ENCODE measurements at regions not wholly inside any gene's neighbourhood (a gene's known extent, or its start where the extent isn't known, plus 50 kb on each side); places are given as distances from the start of the nearest gene placed in this dataset.

GRCh38 chr1:50358962-50359361, 64.3 kb downstream of the DMRTA2 start:
- DNase-seq = no peak

GRCh38 chr1:50357186-50357585, 66.1 kb downstream of the DMRTA2 start:
- no peak for DNase-seq

GRCh38 chr1:50354813-50355212, 68.4 kb downstream of the DMRTA2 start:
- no peak for DNase-seq

- no peak for DNase-seq
These were observed 70.8 kb downstream of the DMRTA2 start for GRCh38 chr1:50352428-50352827.

- no peak for DNase-seq
These were observed 72.4 kb downstream of the DMRTA2 start for GRCh38 chr1:50350868-50351267.

GRCh38 chr1:50350421-50350820, 72.8 kb downstream of the DMRTA2 start:
- no peak for DNase-seq

- DNase-seq = no peak
These were observed 74.0 kb downstream of the DMRTA2 start for GRCh38 chr1:50349242-50349565.

GRCh38 chr1:50348449-50349241, 74.6 kb downstream of the DMRTA2 start:
- peak; percentile 32 for DNase-seq

- DNase-seq = no peak
These were observed 75.3 kb downstream of the DMRTA2 start for GRCh38 chr1:50347933-50348332.

- DNase-seq = no peak
These were observed 76.6 kb downstream of the DMRTA2 start for GRCh38 chr1:50346621-50347020.

GRCh38 chr1:50343323-50343722, 79.9 kb downstream of the DMRTA2 start:
- no peak for DNase-seq

GRCh38 chr1:50342525-50342924, 80.7 kb downstream of the DMRTA2 start:
- DNase-seq = no peak

GRCh38 chr1:50335036-50335435, 88.2 kb downstream of the DMRTA2 start:
- no peak for DNase-seq

GRCh38 chr1:50333595-50333974, 89.7 kb downstream of the DMRTA2 start:
- no peak for DNase-seq

GRCh38 chr1:50332941-50333594, 90.2 kb downstream of the DMRTA2 start:
- DNase-seq = no peak

GRCh38 chr1:50329332-50329932, 93.8 kb downstream of the DMRTA2 start:
- no peak for DNase-seq

GRCh38 chr1:50328552-50328951, 94.7 kb downstream of the DMRTA2 start:
- no peak for DNase-seq

GRCh38 chr1:50326026-50326425, 97.2 kb downstream of the DMRTA2 start:
- DNase-seq = no peak

GRCh38 chr1:50322579-50322978, 100.7 kb downstream of the DMRTA2 start:
- no peak for DNase-seq

- DNase-seq = no peak
These were observed 104.8 kb downstream of the DMRTA2 start for GRCh38 chr1:50318428-50318827.

- DNase-seq = no peak
These were observed 114.4 kb downstream of the DMRTA2 start for GRCh38 chr1:50308878-50309277.

- DNase-seq = no peak
These were observed 117.4 kb downstream of the DMRTA2 start for GRCh38 chr1:50305808-50306207.

GRCh38 chr1:50300297-50300696, 122.9 kb downstream of the DMRTA2 start:
- DNase-seq = no peak

- no peak for DNase-seq
These were observed 127.7 kb downstream of the DMRTA2 start for GRCh38 chr1:50295566-50295965.

All from amniotic stem cell (primary cell).